ENCODE measurements at regions not wholly inside any gene's neighbourhood (a gene's known extent, or its start where the extent isn't known, plus 50 kb on each side); places are given as distances from the start of the nearest gene placed in this dataset.

DNA sequence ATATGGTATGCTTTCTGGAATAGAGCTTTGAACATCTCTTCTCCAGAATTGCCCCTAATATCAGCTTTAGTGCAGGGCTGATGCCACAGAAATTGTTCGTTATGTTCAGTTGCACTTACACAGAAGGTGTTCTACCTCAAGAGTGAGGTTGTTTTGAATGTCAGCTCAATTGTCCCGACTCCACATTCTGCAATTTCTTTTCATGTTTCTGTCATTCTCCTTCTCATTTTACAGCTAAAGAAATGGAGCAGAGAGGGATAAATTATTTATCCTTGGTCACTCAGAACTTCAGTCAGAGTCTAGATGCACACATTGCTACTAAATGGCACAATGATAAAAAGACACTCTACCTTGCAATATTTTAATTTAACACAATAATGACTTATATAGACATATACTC is 137.0 kb upstream of the CCN2 start:
- TF ChIP-seq POLR2A (IDR thresholded peaks at IDR 0.05) (no peak), CTCF (IDR thresholded peaks at IDR 0.05) (no peak)

GRCh38 chr6:132087391-132087790 is 136.2 kb upstream of the CCN2 start:
- no peaks in the 10 kb centered on the region for H3K9me3 ChIP-seq
- no peak overlapping the region for H3K4me3 ChIP-seq (replicated peaks in 1 of 3)
- TF ChIP-seq CTCF (IDR thresholded peaks at IDR 0.05), result no peak
- intact Hi-C loops (cut with DNase I), result no loop called here
- H3K27me3 ChIP-seq, result no peaks in the 10 kb centered on the region
- DNase-seq, result no peak
- no peaks in the 10 kb centered on the region for H3K36me3 ChIP-seq
- 78 to 85% methylated on average over 2 of the region's 2 CpGs for WGBS, 2 donors
- H3K27ac ChIP-seq, result no peak overlapping the region
- H3K4me1 ChIP-seq, result peaks cover 0 to 8% of the 10 kb centered on the region in 2 donors

More for the DNA sequence above, 137.0 kb upstream of the CCN2 start:
- H3K9me3 ChIP-seq, result no peaks in the 10 kb centered on the region
- 38 to 55% methylated on average over 2 of the region's 2 CpGs for WGBS, 2 donors
- no peaks in the 10 kb centered on the region for H3K36me3 ChIP-seq
- intact Hi-C loops (cut with DNase I), result no loop called here
- H3K27ac ChIP-seq, result no peak overlapping the region
- no peaks in the 10 kb centered on the region for H3K27me3 ChIP-seq
- H3K4me1 ChIP-seq, result peaks cover 0 to 8% of the 10 kb centered on the region in 2 donors
- no peak overlapping the region for H3K4me3 ChIP-seq (replicated peaks in 1 of 3)
- no peak for DNase-seq

GRCh38 chr6:132085731-132086130 is 134.6 kb upstream of the CCN2 start:
- no peak for DNase-seq
- WGBS, 2 donors, result 78 to 91% methylated on average over 5 of the region's 5 CpGs
- Histone ChIP-seq H3K27ac (peak overlapping the region in 1 of 3 donors; percentile 35), H3K36me3 (no peaks in the 10 kb centered on the region), H3K9me3 (no peaks in the 10 kb centered on the region), H3K4me1 (peaks cover 0 to 8% of the 10 kb centered on the region in 2 donors), H3K27me3 (no peaks in the 10 kb centered on the region), H3K4me3 (replicated peaks in 1 of 3) (no peak overlapping the region)
- TF ChIP-seq CTCF (IDR thresholded peaks at IDR 0.05) (no peak), POLR2A (IDR thresholded peaks at IDR 0.05) (no peak)
- intact Hi-C loops (cut with DNase I), result no loop called here

- intact Hi-C loops (cut with DNase I), result no loop called here
These were observed 133.8 kb upstream of the CCN2 start for GRCh38 chr6:132084811-132085509.

More at GRCh38 chr6:132084811-132085509, 133.8 kb upstream of the CCN2 start:
- Histone ChIP-seq H3K36me3 (no peaks in the 10 kb centered on the region), H3K4me1 (peaks cover 0 to 8% of the 10 kb centered on the region in 2 donors), H3K4me3 (replicated peaks in 1 of 3) (no peak overlapping the region), H3K27me3 (no peaks in the 10 kb centered on the region), H3K27ac (peak overlapping the region in 2 of 3 donors; percentile 35 to 59), H3K9me3 (no peaks in the 10 kb centered on the region)
- no peak for DNase-seq
- TF ChIP-seq POLR2A (IDR thresholded peaks at IDR 0.05), result no peak
- no peak for TF ChIP-seq CTCF (IDR thresholded peaks at IDR 0.05)
- 82 to 85% methylated on average over 3 of the region's 3 CpGs for WGBS, 2 donors

All from thyroid gland (tissue), 4 donors.